NCI-H1048 (cell line): ENCODE measurements at regions not wholly inside any gene's neighbourhood (a gene's known extent, or its start where the extent isn't known, plus 50 kb on each side); places are given as distances from the start of the nearest gene placed in this dataset.
"Not testable (repeated sequence)": the region's sequence is repeated elsewhere in the genome, so short reads cannot be mapped to it uniquely, and the experiment has no call there.

Source experiments
- DNase-seq: peaks from one replicate; lab custom pipeline; 2025; lab: John Stamatoyannopoulos, UW

DNA sequence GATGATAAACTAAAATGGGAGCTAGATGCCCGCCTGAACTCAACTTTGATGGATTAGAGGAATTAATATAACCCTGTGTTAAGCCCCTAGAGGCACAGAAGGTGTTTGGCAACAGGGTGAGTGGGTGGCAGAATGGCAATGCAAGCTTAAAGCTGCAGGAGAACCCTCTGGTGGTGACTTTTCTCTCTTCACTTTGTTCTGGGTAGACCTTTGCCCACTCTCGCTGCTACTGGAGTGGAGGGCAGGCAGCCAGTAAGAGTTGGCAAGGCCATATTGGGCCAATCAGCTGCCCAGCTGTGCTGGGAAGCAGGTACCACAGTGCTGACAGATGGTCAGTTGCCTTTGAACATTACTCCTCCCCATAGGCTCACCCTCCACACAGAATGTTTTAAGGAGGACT, 468.2 kb downstream of the MMUT start:
- no peak for DNase-seq

GRCh38 chr6:48990739-48991138, 472.3 kb downstream of the MMUT start:
- no peak for DNase-seq

GRCh38 chr6:48986845-48987244, 476.2 kb downstream of the MMUT start:
- no peak for DNase-seq

- no peak for DNase-seq
Measured at GRCh38 chr6:48986105-48986504, 476.9 kb downstream of the MMUT start.

- no peak for DNase-seq
Measured at GRCh38 chr6:48985025-48985424, 478.0 kb downstream of the MMUT start.

- DNase-seq = not testable (repeated sequence)
Measured at GRCh38 chr6:48983968-48984367, 479.1 kb downstream of the MMUT start.

DNA sequence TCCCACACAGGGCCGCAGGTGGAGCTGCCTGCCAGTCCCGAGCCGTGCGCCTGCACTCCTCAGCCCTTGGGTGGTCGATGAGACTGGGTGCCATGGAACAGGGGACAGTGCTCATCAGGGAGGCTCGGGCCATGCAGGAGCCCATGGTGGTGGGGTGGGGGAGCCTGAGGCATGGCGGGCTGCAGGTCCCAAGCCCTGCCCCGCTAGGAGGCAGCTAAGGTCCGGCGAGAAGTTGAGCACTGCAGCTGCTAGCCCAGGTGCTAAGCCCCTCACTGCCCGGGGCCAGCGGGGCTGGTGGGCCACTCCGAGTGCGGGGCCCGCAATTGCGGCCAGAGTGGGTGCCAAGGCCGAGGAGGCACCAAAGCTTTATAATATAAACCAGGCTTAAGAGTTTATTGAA, 479.7 kb downstream of the MMUT start:
- no peak for DNase-seq

GRCh38 chr6:48979806-48980205, 483.2 kb downstream of the MMUT start:
- DNase-seq = no peak

DNA sequence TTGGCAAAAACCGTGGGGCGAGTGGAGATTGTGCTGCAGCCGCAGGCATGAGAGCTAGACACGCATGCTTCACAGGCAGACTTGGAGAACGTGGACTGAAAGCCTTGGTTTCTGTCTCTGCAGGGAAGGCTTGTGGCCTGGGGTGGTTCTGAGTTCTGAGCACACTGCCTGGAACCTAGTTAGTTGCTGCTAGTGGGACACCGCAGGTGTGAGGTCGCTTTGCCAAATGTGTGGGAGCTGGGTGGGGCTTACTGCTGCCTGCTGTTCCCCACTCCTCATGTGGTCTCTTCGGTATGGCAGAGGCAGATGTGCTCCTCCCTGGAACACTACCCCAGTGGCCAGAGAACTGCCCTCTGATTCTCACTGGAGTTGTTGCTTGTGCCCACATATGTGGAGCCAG, 484.0 kb downstream of the MMUT start:
- no peak for DNase-seq

GRCh38 chr6:48978016-48978415, 485.0 kb downstream of the MMUT start:
- DNase-seq = no peak

DNA sequence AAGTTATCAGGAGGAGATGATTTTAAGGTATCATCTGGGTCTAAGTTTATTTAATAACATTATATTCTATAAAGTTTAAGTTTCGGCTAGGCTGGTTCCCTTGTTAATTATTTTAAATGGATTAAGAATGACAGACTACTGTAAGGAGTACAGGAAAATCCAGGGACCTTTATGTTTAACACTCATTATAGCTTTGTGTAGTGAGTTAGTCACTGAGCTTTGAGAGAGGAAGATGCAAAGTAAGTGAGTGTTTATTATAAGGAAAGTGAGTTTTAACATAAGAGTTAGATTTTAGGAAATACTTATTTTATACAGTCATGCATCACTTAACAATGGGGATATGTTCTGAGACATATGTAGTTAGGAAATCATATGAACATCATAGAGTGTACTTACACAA, 485.5 kb downstream of the MMUT start:
- DNase-seq = no peak

DNA sequence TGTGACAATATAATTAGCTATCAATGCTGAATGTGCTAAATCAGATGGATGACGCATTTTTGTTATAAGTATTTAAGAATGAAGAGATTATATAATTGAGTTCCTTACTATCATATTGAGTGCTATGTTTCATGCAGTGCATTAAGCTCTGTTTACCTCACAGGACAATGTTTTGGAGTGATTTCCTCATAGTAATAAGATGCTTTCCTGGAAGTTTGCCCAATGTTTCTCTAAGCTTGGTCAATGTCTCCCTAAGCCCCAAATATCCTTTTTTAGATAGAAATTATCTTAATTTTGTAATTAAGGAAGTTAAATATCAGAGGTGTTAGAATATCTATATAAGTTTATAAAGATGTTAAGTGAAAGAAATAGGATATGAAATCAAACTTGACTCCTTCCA, 489.6 kb downstream of the MMUT start:
- DNase-seq = no peak

DNA sequence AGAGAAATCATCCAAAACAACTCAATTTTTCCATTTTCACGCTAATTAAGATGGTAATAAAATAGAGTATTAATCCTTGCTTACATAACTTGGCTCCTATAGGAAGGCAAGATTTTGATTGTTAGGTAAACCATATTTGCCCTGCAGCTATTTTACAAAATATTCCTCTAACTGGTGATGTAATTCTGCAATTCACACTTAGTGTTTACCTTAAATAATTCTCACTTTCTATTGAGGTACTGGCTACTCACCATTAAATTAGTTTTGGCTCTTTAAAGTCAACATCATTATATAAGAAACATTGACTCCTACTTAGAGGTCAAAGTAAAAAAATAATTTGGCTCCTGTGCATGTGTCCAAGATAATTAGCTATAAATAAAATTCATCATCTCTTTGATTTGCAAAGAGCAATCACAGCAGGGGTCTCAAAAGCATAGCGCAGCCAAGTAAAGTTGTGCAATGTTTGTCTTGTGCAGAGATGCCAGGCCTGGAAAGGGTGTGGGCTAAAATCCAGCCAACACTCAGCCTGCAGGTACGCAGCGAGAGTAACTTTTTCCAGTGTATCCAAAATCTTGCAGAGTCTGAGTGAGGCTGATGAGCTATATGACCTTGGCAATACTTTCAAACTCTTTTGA, 501.2 kb downstream of the MMUT start:
- no peak for DNase-seq

GRCh38 chr6:48959251-48960060, 503.6 kb downstream of the MMUT start:
- DNase-seq = no peak

DNA sequence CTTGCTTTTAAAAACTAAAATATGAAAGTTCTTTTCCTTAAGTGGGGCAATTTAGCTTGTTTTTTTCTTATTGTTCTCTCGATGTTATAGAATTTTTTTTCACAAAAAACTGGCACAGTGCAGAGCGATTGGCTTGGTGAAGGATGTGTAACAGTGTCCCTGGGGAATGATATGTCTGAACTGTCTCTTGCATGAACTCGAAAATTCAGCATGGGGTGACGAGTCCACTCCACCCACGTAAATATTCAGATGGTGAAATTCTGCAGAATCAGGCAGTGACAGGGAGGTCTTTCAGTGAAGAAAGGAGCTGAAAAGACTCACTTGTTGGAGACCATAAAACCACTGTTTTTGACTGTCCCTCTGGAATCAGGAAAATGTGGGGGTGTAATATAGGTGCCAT, 505.3 kb downstream of the MMUT start:
- DNase-seq = no peak

- DNase-seq = no peak
Measured at GRCh38 chr6:48951917-48952316, 511.1 kb downstream of the MMUT start.

DNA sequence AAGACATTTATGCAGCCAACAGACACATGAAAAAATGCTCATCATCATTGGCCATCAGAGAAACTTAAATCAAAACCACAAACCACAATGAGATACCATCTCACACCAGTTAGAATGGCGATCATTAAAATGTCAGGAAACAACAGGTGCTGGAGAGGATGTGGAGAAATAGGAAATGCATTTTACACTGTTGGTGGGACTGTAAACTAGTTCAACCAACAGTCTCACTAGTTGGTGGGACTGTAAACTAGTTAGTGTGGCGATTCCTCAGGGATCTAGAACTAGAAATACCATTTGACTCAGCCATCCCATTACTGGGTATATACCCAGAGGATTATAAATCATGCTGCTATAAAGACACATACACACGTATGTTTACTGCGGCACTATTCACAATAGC, 518.8 kb downstream of the MMUT start:
- DNase-seq = peak; percentile 83

DNA sequence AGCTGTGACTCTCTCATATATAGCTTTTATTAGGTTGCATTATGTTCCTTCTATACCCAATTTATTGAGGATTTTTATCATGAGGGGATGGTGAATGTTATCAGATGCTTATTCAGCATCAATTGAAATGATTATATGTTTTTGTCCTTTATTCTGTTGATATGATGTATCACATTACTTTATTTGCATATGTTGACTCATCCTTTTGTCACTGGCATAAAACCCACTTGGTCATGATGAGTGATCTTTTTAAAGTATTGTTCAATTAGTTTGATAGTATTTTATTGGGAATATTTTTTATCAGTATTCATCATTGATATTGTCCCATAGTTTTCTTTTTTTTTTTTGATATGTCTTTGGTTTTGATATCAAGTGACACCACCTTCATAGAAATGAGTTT, 529.9 kb downstream of the MMUT start:
- DNase-seq = no peak

DNA sequence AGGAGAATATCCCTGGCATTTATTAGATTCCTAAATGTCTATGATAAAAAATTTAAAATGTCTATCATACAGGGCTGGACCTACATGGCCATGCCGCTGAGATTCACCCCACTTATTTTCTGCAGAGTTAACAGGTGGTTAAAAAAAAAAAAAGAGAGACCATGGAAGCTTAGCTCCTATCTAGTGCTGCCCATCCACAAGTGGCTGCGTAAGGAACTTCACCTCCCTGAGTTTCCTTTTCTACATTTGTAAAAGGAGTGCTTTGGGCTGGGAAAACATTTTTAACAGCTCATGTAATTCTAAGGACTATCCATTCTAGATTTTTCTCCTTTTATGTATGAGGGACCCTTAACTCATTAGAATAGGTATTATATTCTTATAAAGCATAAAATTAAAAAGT, 534.1 kb downstream of the MMUT start:
- DNase-seq = no peak

DNA sequence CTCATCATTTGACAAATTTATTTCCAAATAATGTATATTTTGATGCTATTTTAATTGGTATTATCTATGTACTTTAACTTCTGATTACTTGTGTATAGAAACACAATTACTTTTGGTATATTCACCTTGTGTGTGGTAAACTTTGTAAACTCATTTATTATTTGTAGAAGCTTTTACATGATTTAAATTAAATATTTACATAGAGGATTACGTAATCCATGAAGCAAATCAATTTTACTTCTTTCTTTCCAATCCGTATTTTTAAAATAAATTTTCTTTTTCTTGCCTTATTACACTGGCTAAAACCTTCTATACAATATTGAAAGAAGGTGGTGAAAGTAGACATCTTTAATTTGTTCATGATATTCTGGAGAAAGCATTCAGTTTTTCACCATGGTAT, 540.2 kb downstream of the MMUT start:
- DNase-seq = no peak

- no peak for DNase-seq
Measured at GRCh38 chr6:48919555-48919954, 543.5 kb downstream of the MMUT start.

DNA sequence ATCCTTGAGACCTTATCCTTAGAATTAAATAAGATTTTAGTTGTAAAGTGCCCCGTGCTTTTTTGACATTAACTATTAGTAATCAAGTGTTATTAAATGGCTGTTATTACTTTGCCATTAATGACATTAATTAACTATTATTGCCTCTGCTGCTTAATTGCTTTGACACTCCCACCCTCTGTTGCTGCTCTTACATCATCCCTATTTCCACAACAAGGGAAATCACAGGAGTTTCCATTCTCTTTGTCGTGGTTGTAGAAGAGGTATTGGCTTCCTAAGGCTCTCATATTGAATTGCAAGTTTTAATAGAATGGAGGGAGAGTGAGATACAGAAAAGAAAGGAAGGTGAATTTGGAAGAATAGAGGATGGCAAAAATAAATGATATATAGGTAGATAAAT, 545.8 kb downstream of the MMUT start:
- DNase-seq = no peak

DNA sequence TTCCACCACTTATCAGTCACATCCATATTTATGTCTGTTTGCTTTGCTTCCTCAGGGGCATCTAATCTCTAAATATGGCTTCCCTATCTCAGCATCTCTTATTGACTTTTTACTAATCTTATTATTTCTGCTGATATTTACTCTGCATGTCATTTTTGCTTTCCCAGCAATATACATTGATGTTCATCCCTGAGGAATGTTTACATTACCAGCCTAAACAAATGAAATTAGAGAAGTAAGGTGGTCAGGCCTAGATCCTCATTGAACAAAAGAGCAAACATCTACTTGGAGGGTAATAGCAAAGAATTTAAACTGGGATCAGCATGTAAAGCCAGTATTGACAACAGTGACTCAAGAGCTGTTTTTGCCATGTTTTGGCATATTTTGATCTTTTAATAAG, 546.4 kb downstream of the MMUT start:
- no peak for DNase-seq

GRCh38 chr6:48915591-48915990, 547.5 kb downstream of the MMUT start:
- DNase-seq = no peak
